ENCODE measurements at regions not wholly inside any gene's neighbourhood (a gene's known extent, or its start where the extent isn't known, plus 50 kb on each side); places are given as distances from the start of the nearest gene placed in this dataset.
"Not testable (repeated sequence)": the region's sequence is repeated elsewhere in the genome, so short reads cannot be mapped to it uniquely, and the experiment has no call there.

DNA sequence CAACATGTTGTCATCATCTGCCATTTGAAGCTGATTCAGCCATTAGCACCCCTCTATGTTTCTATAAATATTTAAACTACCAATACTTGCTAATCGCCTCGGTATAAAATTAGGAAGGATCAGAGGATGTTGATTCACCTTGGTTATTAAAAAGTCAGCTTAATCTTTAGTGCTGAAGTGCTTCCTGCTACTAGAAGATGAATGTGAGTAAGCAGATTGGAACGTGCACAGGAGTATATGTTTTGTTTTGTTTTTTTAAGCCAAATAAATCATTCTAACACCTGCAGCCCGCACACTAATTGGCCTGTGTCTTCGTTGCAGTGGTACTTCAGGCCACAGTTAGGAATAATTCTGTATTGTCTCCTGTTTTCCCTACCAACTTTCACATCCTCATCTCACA is 485.7 kb downstream of the AJAP1 start:
- no peak for DNase-seq (ENCODE audit: low spot score)

- DNase-seq (ENCODE audit: low spot score) = no peak
Measured at GRCh38 chr1:5129746-5130355, 475.4 kb downstream of the AJAP1 start.

GRCh38 chr1:5125208-5125607 is 470.8 kb downstream of the AJAP1 start:
- DNase-seq (ENCODE audit: low spot score) = no peak

DNA sequence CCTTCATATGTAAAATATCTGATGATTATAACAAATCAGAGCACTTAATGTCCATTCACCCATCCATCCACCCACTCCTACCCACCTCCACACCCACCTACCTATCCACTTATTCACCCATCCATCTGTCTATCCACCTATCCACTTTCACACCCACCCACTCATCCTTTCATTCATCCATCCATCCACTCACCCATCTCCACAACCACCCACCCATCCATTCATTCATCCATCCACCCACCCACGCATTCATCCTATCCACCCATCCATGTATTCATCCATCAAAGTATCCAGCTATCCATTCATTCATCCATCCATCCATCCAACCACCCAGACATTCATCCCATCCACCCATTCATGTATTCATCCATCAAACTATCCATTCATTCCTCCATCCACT is 466.1 kb downstream of the AJAP1 start:
- no peak for DNase-seq (ENCODE audit: low spot score)

DNA sequence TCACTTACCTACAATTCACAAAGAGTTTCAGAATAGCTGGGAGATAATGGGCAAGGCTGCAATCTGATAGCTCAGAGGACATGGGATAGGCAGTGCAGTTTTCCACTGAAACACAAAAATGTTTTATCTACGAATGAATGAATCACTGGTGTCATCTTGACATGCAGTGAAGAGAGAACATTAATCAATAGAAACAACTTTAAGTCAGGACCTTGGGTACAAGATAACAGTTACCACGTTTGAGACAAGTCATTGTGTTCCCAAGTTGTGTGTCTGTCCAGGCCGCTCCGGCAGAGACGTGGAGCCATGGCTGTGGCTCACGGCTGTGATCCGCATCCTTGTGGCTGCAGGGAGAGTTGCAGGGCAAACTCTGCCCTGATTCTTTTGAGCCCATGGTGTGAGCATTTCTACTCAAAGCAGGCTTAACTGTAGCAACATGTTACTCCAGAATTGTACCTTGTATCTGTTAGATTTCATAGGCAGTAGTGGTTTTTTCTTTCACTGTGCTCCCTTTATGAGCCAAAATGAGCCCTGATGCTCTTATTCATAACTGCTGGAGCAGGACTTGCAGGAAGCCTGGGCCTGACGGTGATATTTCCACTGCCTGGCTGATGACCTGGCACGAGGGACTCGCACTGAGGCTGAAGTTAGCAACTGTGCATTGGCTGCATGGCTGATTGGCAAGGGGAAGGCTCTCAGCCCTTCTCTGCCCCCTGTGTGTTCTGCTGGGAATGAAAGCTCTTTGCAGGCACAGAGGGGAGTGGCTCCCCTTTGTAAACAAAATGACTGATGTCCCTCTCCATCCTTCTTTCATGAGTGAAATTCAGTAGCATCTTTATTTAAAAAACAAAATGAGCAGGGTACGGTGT is 465.2 kb downstream of the AJAP1 start:
- DNase-seq (ENCODE audit: low spot score) = no peak

DNA sequence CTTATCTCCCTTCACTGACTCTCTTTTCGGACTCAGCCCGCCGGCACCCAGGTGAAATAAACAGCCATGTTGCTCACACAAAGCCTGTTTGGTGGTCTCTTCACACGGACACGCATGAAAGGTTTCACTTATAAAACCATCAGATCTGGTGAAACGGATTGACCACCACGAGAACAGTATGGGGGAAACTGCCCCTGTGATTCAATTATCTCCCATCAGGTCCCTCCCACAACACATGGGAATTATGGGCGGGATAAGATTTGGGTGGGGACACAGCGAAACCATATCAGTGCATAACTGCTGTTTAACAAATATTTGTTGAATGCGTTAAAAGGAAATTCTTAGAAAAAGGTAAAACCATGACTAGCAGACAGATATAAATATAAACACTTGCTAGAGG is 464.4 kb downstream of the AJAP1 start:
- DNase-seq (ENCODE audit: low spot score) = not testable (repeated sequence)

- DNase-seq (ENCODE audit: low spot score) = not testable (repeated sequence)
Measured at GRCh38 chr1:5118292-5118691, 463.9 kb downstream of the AJAP1 start.

DNA sequence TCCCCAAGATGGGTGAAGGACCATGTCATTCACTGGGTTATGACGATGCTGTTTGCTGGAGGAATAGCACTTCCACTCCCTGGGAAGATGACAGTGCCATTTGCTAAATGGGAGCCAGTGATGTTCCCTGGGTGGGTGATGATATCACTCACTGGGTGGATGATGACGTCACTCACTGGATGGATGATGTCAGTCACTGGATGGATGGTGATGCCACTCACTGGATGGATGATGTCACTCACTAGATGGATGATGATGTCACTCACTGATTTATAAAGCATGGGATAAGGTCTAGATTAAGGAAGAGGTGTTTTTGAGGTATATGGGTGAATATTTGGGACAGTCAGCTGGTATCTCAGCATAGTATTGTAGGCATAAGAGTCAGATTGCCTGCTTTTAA is 457.2 kb downstream of the AJAP1 start:
- DNase-seq (ENCODE audit: low spot score) = no peak

GRCh38 chr1:5110508-5110907 is 456.1 kb downstream of the AJAP1 start:
- no peak for DNase-seq (ENCODE audit: low spot score)

DNA sequence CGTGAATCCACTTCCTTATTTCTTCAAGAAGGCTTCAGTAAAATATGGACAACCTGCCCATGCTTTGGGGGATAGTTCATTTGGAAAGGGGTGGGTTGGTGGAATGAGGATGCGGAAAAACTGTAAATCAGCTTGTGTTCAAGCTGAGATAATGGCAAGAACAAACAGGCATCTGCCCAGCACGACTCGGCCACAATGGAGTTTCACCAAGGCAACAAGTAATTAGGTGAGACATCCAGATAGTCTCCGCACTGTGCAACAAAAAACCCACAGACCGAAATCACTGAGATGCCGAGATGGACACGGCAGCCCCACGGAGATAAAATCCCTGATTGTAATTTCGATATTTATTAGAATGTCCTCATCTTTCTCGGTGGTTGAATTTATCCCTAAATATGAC is 455.2 kb downstream of the AJAP1 start:
- no peak for DNase-seq (ENCODE audit: low spot score)

- no peak for DNase-seq (ENCODE audit: low spot score)
Measured at GRCh38 chr1:5108740-5109139, 454.3 kb downstream of the AJAP1 start.

DNA sequence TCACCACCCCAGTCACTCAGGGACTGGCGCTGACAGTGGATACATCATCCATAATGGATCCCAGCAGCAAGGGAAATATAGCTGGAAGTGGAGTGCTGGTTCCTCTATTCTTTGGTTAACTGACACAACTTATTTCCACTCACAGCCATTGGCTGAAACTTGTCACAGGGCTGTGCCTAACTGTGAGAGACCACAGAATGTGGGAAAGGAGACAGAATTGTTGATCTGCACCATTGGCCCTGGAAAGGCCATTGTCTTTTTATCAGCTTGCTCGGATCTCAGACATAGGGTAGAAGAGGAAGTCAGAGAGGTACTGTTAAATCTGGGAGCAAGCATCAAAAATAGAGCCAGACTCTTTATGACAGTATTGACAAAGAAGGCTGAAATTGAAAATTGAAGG is 451.3 kb downstream of the AJAP1 start:
- DNase-seq (ENCODE audit: low spot score) = no peak

- no peak for DNase-seq (ENCODE audit: low spot score)
Measured at GRCh38 chr1:5099558-5099957, 445.1 kb downstream of the AJAP1 start.

- DNase-seq (ENCODE audit: low spot score) = no peak
Measured at GRCh38 chr1:5098981-5099385, 444.6 kb downstream of the AJAP1 start.

- no peak for DNase-seq (ENCODE audit: low spot score)
Measured at GRCh38 chr1:5093042-5093441, 438.6 kb downstream of the AJAP1 start.

DNA sequence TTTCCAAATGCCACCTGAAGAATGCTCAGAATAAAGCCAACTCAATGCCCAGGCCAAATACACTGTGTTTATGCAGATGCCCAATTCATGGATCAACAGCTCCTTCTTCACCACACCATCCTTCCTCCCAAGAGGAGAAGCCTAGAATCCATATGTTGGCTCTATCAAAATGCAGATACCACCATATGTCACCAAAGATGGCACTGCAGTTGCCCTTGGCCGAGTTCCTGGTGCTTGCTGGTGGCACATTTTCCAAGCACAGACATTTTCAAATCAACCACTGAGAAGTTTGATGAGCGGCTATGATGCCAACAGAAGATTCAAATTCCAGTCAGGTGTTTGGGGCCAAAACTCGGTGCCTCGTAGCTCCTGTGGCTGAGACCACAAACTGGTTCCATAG is 430.3 kb downstream of the AJAP1 start:
- DNase-seq (ENCODE audit: low spot score) = no peak

DNA sequence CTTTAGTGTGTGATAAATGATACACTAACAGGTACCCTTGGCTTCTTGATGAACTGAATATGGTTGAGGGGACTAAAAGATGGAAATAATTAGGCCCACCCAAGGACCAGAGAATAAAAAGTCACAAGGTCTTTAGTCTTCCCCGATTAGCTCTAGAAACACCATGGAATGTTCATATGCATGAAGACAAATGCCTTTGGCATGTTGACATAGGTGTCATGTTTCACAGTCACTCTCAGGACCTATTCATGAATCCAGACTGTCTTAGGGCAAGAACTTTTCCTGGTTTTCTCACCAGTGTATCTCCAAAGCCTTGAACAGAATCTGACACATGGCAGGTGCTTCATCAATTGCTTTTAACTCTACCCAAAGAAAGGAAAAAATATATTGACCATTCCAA is 412.8 kb downstream of the AJAP1 start:
- DNase-seq (ENCODE audit: low spot score) = no peak

GRCh38 chr1:5053744-5054143 is 399.3 kb downstream of the AJAP1 start:
- DNase-seq (ENCODE audit: low spot score) = no peak

DNA sequence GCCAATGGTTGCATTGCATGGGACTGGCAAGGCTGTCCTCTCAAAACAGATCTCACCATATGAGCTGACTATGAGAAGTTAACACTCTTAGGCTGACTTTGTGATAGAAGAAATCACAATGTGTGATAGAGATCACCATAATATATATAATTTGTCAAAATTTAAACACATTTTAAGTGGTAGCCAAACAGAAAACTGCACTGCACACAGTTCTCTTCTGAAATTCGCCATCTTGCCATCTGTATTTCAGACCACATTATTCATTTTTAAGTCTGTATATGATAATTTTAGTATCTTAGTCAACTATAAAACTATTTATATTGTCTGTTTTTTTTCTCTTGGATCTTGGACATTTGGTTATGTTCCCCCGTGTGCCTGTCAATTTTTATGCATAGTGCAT is 374.7 kb downstream of the AJAP1 start:
- no peak for DNase-seq (ENCODE audit: low spot score)

DNA sequence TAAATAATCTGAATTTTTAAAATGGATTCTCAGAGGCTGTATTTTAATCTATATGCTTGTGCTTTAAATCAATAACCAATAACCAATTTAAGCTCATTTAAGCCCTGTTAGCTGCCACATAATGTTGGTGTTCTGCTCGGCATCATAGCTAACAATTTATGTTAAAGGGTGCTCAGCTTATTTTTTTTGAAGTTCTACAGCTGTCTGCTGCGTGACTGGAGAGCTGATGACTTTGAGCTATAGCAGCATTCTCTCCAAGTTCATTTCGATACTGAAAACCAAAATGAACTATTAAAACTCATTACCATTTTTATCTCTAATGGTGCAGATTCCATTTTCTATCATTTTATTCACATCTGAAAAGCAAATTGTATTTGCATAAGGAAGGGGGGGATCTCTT is 357.8 kb downstream of the AJAP1 start:
- DNase-seq (ENCODE audit: low spot score) = no peak

- no peak for DNase-seq (ENCODE audit: low spot score)
Measured at GRCh38 chr1:5010656-5011055, 356.2 kb downstream of the AJAP1 start.

- no peak for DNase-seq (ENCODE audit: low spot score)
Measured at GRCh38 chr1:5010236-5010635, 355.8 kb downstream of the AJAP1 start.

GRCh38 chr1:5009376-5010065 is 355.1 kb downstream of the AJAP1 start:
- no peak for DNase-seq (ENCODE audit: low spot score)

Measured in NAMALWA (cell line).